ENCODE measurements at regions not wholly inside any gene's neighbourhood (a gene's known extent, or its start where the extent isn't known, plus 50 kb on each side); places are given as distances from the start of the nearest gene placed in this dataset.

DNA sequence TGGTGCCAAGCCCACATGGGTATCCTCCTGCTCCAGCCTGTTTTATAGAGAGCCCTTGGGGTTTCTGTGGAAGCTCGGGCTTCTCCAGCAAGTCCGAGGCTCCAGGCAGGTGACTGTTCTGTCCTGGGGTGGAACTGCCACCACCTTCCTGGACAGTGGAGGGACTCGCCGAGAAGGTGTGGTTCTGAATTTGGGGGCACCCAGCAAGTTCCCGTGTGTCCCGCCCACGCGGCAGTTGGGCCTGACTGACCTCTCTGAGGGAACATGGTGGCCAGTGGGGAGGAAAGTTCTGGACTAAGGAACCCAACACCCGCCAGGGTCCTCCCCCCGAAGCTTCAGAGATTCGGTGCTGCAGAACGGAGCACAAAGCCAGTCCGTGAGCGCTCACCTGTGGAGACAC, 158.1 kb upstream of the C1orf174 start:
- TF ChIP-seq, protein P1, sequence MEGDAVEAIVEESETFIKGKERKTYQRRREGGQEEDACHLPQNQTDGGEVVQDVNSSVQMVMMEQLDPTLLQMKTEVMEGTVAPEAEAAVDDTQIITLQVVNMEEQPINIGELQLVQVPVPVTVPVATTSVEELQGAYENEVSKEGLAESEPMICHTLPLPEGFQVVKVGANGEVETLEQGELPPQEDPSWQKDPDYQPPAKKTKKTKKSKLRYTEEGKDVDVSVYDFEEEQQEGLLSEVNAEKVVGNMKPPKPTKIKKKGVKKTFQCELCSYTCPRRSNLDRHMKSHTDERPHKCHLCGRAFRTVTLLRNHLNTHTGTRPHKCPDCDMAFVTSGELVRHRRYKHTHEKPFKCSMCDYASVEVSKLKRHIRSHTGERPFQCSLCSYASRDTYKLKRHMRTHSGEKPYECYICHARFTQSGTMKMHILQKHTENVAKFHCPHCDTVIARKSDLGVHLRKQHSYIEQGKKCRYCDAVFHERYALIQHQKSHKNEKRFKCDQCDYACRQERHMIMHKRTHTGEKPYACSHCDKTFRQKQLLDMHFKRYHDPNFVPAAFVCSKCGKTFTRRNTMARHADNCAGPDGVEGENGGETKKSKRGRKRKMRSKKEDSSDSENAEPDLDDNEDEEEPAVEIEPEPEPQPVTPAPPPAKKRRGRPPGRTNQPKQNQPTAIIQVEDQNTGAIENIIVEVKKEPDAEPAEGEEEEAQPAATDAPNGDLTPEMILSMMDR (IDR thresholded peaks at IDR 0.05) = no peak
- no peak for TF ChIP-seq POLR2A (IDR thresholded peaks at IDR 0.05)

Data from right lobe of liver (tissue), 4 donors.